Testis (tissue), 2 donors: ENCODE measurements at regions not wholly inside any gene's neighbourhood (a gene's known extent, or its start where the extent isn't known, plus 50 kb on each side); places are given as distances from the start of the nearest gene placed in this dataset.

ENCODE experiments used
- DNase-seq: peaks from one replicate; pipeline ENCODE4 v3.0.0-alpha.2; 2019
- H3K27ac ChIP-seq, 2 donors: fragments of 200-600 bp; sonication (generic); one replicate each; pipeline ENCODE4 v1.5.1; 2019
- H3K27me3 ChIP-seq: fragments of 200-600 bp; sonication (generic); one replicate; pipeline ENCODE4 v1.5.1; 2019
- H3K36me3 ChIP-seq: fragments of 200-600 bp; sonication (generic); one replicate; pipeline ENCODE4 v1.5.1; 2017; ENCODE audit warnings: low read depth; ENCODE audit errors: missing control alignments
- H3K4me1 ChIP-seq: fragments of 200-600 bp; sonication (generic); one replicate; pipeline ENCODE4 v1.5.1; 2019
- H3K4me3 ChIP-seq, 2 donors: fragments of 200-600 bp; sonication (generic); one replicate each; pipeline ENCODE4 v1.5.1; 2017 to 2019
- H3K9me3 ChIP-seq: fragments of 200-600 bp; sonication (generic); one replicate; pipeline ENCODE4 v1.5.1; 2017
- CTCF ChIP-seq, 3 experiments: fragments of 450-650 bp in 2 of 3; fragments of 200-600 bp in 1 of 3; sonication (generic) in 1 of 3; IDR thresholded peaks; one replicate each; pipeline ENCODE4 v1.5.1; 2016 to 2019; ENCODE audit warnings: antibody characterized with exemption in 3 of 3, mild to moderate bottlenecking in 2 of 3, moderate library complexity in 1 of 3
- POLR2A ChIP-seq: fragments of 450-650 bp; IDR thresholded peaks from one replicate; pipeline ENCODE4 v1.6.1; 2017; ENCODE audit warnings: antibody characterized with exemption, mild to moderate bottlenecking, moderate library complexity
- WGBS, 2 donors: methylation state at CpG; one replicate each; pipeline ENCODE4 v1.1.5; 2018; 5-methylcytosine and 5-hydroxymethylcytosine counted together
- intact Hi-C: fragments of 100-400 bp; cut with DNase I; formaldehyde crosslinking; loops from one replicate; pipeline ENCODE4 v1.15.1; 2023; ENCODE audit warnings: low total_unique reads

- no peak for TF ChIP-seq CTCF (IDR thresholded peaks at IDR 0.05)
- no peak for TF ChIP-seq POLR2A
- Histone ChIP-seq H3K36me3 (no peaks in the 10 kb centered on the region), H3K9me3 (no peaks in the 10 kb centered on the region), H3K27me3 (no peaks in the 10 kb centered on the region), H3K4me1 (no peaks in the 10 kb centered on the region), H3K27ac (no peak overlapping the region), H3K4me3 (no peak overlapping the region)
- intact Hi-C loops = no loop called here
- DNase-seq = no peak
- 63 to 70% methylated on average over 8 of the region's 8 CpGs for WGBS, 2 donors
These were observed 450.8 kb downstream of the HAPSTR1 start for GRCh38 chr16:9542165-9542755.

- no peak for TF ChIP-seq CTCF (IDR thresholded peaks at IDR 0.05)
- no peak for TF ChIP-seq POLR2A
- DNase-seq = no peak
- H3K36me3 ChIP-seq = no peaks in the 10 kb centered on the region
- H3K4me3 ChIP-seq = no peak overlapping the region
- H3K27ac ChIP-seq = no peak overlapping the region
- H3K27me3 ChIP-seq = no peaks in the 10 kb centered on the region
- intact Hi-C loops = no loop called here
- H3K9me3 ChIP-seq = no peaks in the 10 kb centered on the region
- WGBS, 2 donors = 68 to 69% methylated on average over 7 of the region's 7 CpGs
- H3K4me1 ChIP-seq = no peaks in the 10 kb centered on the region
These were observed 454.3 kb downstream of the HAPSTR1 start for GRCh38 chr16:9545522-9546437.

- Histone ChIP-seq H3K9me3 (no peaks in the 10 kb centered on the region), H3K36me3 (no peaks in the 10 kb centered on the region), H3K27ac (no peak overlapping the region), H3K4me1 (no peaks in the 10 kb centered on the region), H3K27me3 (no peaks in the 10 kb centered on the region), H3K4me3 (no peak overlapping the region)
- DNase-seq = no peak
- WGBS, 2 donors = 89 to 91% methylated on average over 2 of the region's 2 CpGs
- intact Hi-C loops = no loop called here
- no peak for TF ChIP-seq POLR2A
- no peak for TF ChIP-seq CTCF (IDR thresholded peaks at IDR 0.05)
These were observed 455.0 kb downstream of the HAPSTR1 start for GRCh38 chr16:9546438-9546786.

GRCh38 chr16:9549487-9549886, 458.0 kb downstream of the HAPSTR1 start:
- H3K9me3 ChIP-seq = no peaks in the 10 kb centered on the region
- intact Hi-C loops = no loop called here

More at GRCh38 chr16:9549487-9549886, 458.0 kb downstream of the HAPSTR1 start:
- 66 to 79% methylated on average over 5 of the region's 5 CpGs for WGBS, 2 donors
- no peak for TF ChIP-seq CTCF (IDR thresholded peaks at IDR 0.05)
- TF ChIP-seq POLR2A = no peak
- DNase-seq = no peak
- no peak overlapping the region for H3K4me3 ChIP-seq
- no peaks in the 10 kb centered on the region for H3K36me3 ChIP-seq
- no peak overlapping the region for H3K27ac ChIP-seq
- H3K4me1 ChIP-seq = no peaks in the 10 kb centered on the region
- no peaks in the 10 kb centered on the region for H3K27me3 ChIP-seq
